ENCODE measurements at regions not wholly inside any gene's neighbourhood (a gene's known extent, or its start where the extent isn't known, plus 50 kb on each side); places are given as distances from the start of the nearest gene placed in this dataset.
A peak's percentile ranks its signal among the peaks of the same experiment; 100 is the strongest.
"Not testable (repeated sequence)": the region's sequence is repeated elsewhere in the genome, so short reads cannot be mapped to it uniquely, and the experiment has no call there.

- Histone ChIP-seq H3K4me3 (ENCODE audit: low read length) (peak overlapping the region; percentile 5; the same call in 1 of the 2 replicates), H3K9me2 (replicated peaks; ENCODE audit: low read length) (no peaks in the 10 kb centered on the region)
- CTCF ChIA-PET: interaction anchor here (0.6 kb wide), 1 partner anchor 261 kb away, joined by 3 read pairs; no protein-coding TSS in a partner anchor
Measured at GRCh38 chr6:15907914-15908518, 220.9 kb upstream of the MYLIP start.

GRCh38 chr6:15907220-15907913 is 221.5 kb upstream of the MYLIP start:
- H3K9me3 ChIP-seq (ENCODE audit: low read length); ATAC-seq; H3F3A ChIP-seq (ENCODE audit: low read length, unreplicated experiment); H3K27me3 ChIP-seq (ENCODE audit: low read length); POLR2A ChIA-PET (ENCODE audit: unreplicated experiment); H4K20me1 ChIP-seq (ENCODE audit: low read length); BruUV-seq (replicated peaks); intact Hi-C loops (cut with micrococcal nuclease); H3K9me2 ChIP-seq (replicated peaks; ENCODE audit: low read length); H3K79me2 ChIP-seq (ENCODE audit: low read length); CTCF ChIA-PET; H3K36me3 ChIP-seq (ENCODE audit: low read depth, low read length): not testable (repeated sequence)
- Histone ChIP-seq H3K4me3 (ENCODE audit: low read length) (peak overlapping the region; percentile 5; the same call in 1 of the 2 replicates), H2AFZ (ENCODE audit: low read length) (peak overlapping the region; percentile 36), H3K9ac (ENCODE audit: low read length) (peak overlapping the region; percentile 58), H3K4me2 (ENCODE audit: low read length) (peak overlapping the region; percentile 65), H3K4me1 (ENCODE audit: insufficient read depth, low read length) (peaks cover 20% of the 10 kb centered on the region), H3K27ac (ENCODE audit: low read length) (peak overlapping the region; percentile 86)
- peak; percentile 41 for DNase-seq

More at GRCh38 chr6:15907914-15908518, 220.9 kb upstream of the MYLIP start:
- Histone ChIP-seq H3K9me3 (ENCODE audit: low read length) (no peaks in the 10 kb centered on the region), H2AFZ (ENCODE audit: low read length) (peak overlapping the region; percentile 36), H3K4me2 (ENCODE audit: low read length) (peak overlapping the region; percentile 65), H3K4me1 (ENCODE audit: insufficient read depth, low read length) (peaks cover 20% of the 10 kb centered on the region), H3K36me3 (ENCODE audit: low read depth, low read length) (no peaks in the 10 kb centered on the region), H3F3A (ENCODE audit: low read length, unreplicated experiment) (no peaks in the 10 kb centered on the region), H3K79me2 (ENCODE audit: low read length) (no peaks in the 10 kb centered on the region), H3K27me3 (ENCODE audit: low read length) (no peaks in the 10 kb centered on the region), H3K27ac (ENCODE audit: low read length) (peak overlapping the region; percentile 86), H4K20me1 (ENCODE audit: low read length) (no peaks in the 10 kb centered on the region), H3K9ac (ENCODE audit: low read length) (peak overlapping the region; percentile 58)
- POLR2A ChIA-PET (ENCODE audit: unreplicated experiment): no interaction called here
- DNase-seq: peak; percentile 92
- intact Hi-C loops (cut with micrococcal nuclease): no loop called here
- ATAC-seq: peak; percentile 50
- BruUV-seq (replicated peaks): no TSS peak
- no peak for TF ChIP-seq CTCF (conservative IDR thresholded peaks at IDR 0.05; ENCODE audit: low read depth, low read length)
- no peak for TF ChIP-seq EZH2 (IDR thresholded peaks at IDR 0.05; ENCODE audit: low read length, unreplicated experiment)
- no peak for TF ChIP-seq EZH2phosphoT487 (IDR thresholded peaks at IDR 0.05; ENCODE audit: borderline replicate concordance, low read length)

GRCh38 chr6:15906420-15907016 is 222.4 kb upstream of the MYLIP start:
- Histone ChIP-seq H3K27ac (ENCODE audit: low read length) (peak overlapping the region; percentile 86), H3K79me2 (ENCODE audit: low read length) (no peaks in the 10 kb centered on the region), H3K9ac (ENCODE audit: low read length) (no peak overlapping the region), H3K27me3 (ENCODE audit: low read length) (no peaks in the 10 kb centered on the region), H3K36me3 (ENCODE audit: low read depth, low read length) (no peaks in the 10 kb centered on the region), H3K9me2 (replicated peaks; ENCODE audit: low read length) (no peaks in the 10 kb centered on the region), H2AFZ (ENCODE audit: low read length) (0 out of 2 replicates have a peak overlapping the region, but pooled peaks have one; percentile 13), H4K20me1 (ENCODE audit: low read length) (no peaks in the 10 kb centered on the region), H3F3A (ENCODE audit: low read length, unreplicated experiment) (no peaks in the 10 kb centered on the region), H3K4me2 (ENCODE audit: low read length) (no peak overlapping the region), H3K4me1 (ENCODE audit: insufficient read depth, low read length) (peaks cover 20% of the 10 kb centered on the region), H3K4me3 (ENCODE audit: low read length) (no peak overlapping the region), H3K9me3 (ENCODE audit: low read length) (no peaks in the 10 kb centered on the region)
- no peak for TF ChIP-seq CTCF (conservative IDR thresholded peaks at IDR 0.05; ENCODE audit: low read depth, low read length)
- no peak for TF ChIP-seq EZH2 (IDR thresholded peaks at IDR 0.05; ENCODE audit: low read length, unreplicated experiment)
- no peak for TF ChIP-seq EZH2phosphoT487 (IDR thresholded peaks at IDR 0.05; ENCODE audit: borderline replicate concordance, low read length)
- ATAC-seq (no peak), DNase-seq (no peak)
- intact Hi-C loops (cut with micrococcal nuclease): no loop called here
- CTCF ChIA-PET: no interaction called here
- POLR2A ChIA-PET (ENCODE audit: unreplicated experiment): no interaction called here
- no TSS peak for BruUV-seq (replicated peaks)
